GM21381 (cell line): ENCODE measurements at regions not wholly inside any gene's neighbourhood (a gene's known extent, or its start where the extent isn't known, plus 50 kb on each side); places are given as distances from the start of the nearest gene placed in this dataset.

Source experiments
- ATAC-seq: cut with Tn5 transposase; IDR thresholded peaks from one replicate; pipeline ENCODE4 v1.9.1; 2021; ENCODE audit warnings: mild to moderate bottlenecking, moderate library complexity; ENCODE audit not compliant: unreplicated experiment

DNA sequence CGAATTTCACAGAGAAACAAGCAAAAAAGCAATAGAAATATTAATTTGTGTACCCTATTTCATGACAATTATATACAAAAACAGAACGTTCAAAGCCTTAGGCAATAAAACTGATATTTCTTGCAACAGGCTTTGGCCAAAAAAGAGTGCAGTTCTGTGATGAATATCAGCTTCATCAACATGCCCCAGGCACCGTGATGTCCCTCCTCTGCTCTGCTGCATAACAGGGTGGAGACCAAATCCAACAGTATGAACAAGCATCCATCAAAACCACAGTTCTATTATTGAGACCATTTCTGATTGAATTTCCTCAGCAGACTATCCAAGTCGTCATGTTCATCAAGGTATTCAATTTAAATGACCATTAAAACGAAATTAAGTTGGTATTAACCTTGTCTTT, 722.6 kb upstream of the NRSN1 start:
- no peak for ATAC-seq

DNA sequence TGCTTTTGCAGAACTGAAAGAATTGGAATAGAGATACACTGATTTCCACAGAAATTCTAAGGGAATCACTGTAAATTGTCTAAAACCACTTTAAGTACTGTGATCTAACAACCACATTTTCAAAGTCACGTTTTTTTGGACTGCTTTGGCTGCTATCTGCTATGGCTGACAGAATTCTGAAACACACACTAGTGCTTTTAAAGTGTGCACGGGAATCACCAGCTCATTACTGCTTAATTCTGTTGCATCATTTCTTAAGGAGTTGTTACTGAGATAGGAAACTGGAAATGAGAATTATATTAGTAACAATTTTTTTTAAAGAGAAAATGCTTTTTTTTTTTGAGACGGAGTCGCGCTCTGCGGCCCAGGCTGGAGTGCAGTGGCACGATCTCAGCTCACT, 716.5 kb upstream of the NRSN1 start:
- ATAC-seq, result no peak

GRCh38 chr6:23410439-23410838, 715.6 kb upstream of the NRSN1 start:
- no peak for ATAC-seq

DNA sequence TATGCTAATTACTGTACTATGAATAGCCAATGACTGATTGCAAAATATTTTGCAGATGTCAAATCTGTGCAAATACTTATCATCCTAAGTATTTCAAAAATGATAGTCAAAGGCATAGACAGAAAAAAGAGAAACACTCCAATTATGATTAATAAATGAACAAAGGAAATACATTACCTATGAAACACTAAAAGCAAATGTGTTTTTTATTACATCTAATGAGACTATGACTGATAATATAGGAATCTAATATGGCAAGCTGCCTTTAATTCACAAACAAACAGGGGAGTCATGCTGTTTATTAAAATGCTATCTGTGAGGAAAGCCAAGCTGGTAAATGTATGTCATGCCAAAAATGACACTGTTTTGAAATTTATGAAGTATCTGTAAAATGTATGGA, 713.2 kb upstream of the NRSN1 start:
- no peak for ATAC-seq

GRCh38 chr6:23413327-23414050, 712.5 kb upstream of the NRSN1 start:
- ATAC-seq, result no peak

DNA sequence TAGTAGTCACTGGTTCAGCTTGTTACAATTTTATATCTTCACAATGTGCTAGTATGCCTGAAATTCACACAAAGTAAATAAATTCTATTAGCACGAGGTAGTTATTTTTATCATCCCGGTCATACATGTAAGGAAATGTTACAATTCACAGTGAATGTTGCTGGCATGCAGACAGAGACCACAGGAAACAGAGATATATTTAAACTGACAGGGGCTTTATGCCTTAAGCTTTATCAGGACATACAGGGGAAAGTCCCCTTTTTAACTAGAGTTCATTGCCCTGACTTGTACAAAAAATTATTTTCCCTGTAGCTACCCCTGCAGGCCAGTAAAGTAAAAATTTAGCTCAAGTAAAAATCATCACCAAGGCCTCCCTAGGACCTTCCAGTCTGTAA, 712.0 kb upstream of the NRSN1 start:
- ATAC-seq, result no peak

DNA sequence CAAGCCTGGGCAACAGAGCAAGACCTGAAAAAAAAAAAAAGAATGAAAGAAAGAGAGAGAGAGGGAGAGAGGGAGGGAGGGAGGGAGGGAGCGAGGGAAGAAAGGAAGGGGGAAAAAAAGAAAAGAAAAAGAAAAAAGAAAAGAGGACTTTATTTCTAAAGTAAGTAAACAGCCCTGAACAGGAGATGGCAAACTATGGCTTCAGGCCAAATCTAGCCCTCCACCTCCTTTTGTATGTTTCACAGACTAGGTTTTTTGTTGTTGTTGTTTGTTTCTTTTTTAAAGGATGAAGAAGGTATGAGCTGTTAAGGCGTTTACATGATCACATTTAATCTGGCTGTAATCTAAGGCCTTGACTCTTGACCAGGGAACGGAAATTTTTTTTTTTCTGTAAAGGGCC, 711.1 kb upstream of the NRSN1 start:
- no peak for ATAC-seq

DNA sequence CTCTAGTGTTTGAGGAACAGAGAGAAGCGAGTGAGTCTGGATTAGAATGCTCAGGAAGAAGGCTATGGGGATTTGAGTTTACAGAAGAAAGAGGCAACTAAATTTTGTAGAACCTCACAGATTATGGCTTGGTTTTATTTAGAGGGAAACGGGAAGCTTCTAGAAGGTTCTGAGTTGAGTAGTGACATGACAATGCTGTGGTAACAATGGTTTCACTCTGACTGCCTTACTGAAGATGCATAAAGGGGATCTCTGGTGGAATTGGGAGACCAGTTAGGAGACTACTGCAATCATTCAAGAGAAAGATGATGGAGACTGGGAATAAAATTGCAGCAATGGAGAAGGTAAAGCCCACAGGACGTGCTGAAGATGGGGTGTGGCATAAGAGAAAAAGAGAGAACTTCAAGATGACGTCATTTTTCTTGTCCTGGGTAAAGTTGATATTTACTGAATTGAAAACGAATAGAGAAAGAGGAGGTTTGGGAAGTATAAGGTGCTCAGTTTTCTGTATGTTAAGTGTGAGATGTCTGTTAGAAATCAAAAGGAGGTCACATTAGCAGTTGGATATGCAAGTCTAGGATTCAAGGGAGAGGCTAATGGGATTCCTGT, 710.1 kb upstream of the NRSN1 start:
- ATAC-seq, result no peak

DNA sequence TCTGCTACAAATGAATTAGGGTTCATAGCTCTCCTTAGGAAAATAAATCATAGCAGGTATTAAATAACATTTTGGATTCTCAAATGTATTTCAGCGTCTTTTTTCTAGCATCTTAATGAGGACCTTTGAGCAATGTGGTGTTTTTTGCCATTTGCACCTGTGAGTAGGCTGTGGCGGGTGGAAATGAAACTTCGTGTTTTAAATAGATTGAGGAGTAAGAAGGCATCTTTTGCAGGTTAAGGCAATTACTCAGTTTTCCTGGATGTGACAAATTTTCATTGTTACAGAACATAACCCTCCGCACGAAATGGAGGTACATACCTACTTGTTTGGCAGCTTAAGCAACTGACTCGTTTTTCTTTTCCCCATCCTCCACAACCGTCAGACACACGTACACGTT, 708.9 kb upstream of the NRSN1 start:
- no peak for ATAC-seq

- no peak for ATAC-seq
These were observed 707.9 kb upstream of the NRSN1 start for GRCh38 chr6:23418095-23418494.

- ATAC-seq, result no peak
These were observed 707.0 kb upstream of the NRSN1 start for GRCh38 chr6:23419046-23419445.

GRCh38 chr6:23420659-23421350, 705.2 kb upstream of the NRSN1 start:
- no peak for ATAC-seq

- ATAC-seq, result no peak
These were observed 701.4 kb upstream of the NRSN1 start for GRCh38 chr6:23424584-23424983.

DNA sequence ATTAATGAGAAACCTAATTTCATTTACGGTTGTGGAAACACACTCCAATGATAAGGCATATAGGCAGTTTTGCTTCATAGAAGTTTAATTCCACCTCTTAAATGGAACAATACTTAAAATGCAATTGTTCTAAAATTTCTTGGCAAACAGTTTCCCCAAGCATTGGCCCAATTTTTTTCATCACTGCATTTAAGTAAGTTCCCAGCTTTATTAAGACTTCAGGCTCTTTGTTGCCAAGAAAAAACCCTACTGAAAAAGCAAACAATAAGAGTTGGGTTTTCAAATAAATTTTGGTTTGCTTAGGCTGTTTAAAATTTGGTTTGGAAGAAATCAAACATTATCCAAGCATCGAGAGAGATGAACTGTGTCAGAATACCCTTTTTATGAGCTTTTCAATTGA, 690.9 kb upstream of the NRSN1 start:
- no peak for ATAC-seq

GRCh38 chr6:23435798-23436197, 690.2 kb upstream of the NRSN1 start:
- no peak for ATAC-seq

DNA sequence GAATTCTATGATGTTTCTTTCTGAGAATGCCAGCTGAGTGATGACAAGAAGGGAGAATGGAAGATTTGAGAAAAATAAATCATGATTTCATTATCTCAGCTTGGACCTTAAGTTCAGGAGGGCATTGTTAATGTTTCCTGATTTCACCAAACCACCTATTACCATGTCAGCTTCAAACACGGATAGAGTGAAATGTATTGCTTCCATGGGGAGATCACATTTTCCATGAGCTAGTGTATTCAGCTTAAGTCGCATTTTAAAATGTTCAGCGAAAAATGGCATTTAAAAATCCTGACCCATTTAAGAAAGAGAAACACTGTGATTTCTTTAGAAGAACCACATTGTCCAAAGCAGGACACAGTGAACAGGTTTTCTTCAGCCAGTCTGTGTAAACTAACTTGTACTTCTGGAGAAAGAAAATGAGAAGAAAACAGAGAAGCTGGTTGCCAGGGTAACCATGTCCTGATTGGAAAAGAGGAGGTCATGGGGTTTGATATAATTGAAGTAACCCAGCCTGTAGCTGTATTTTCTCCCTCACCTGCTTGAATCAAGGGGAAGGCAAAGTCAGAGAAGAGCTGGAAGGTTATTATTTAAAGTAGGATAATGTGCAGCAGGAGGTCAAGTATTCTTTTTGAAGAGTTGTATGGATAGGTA, 684.1 kb upstream of the NRSN1 start:
- ATAC-seq, result no peak

- no peak for ATAC-seq
These were observed 680.8 kb upstream of the NRSN1 start for GRCh38 chr6:23445157-23445710.

- ATAC-seq, result no peak
These were observed 679.5 kb upstream of the NRSN1 start for GRCh38 chr6:23446469-23446967.

DNA sequence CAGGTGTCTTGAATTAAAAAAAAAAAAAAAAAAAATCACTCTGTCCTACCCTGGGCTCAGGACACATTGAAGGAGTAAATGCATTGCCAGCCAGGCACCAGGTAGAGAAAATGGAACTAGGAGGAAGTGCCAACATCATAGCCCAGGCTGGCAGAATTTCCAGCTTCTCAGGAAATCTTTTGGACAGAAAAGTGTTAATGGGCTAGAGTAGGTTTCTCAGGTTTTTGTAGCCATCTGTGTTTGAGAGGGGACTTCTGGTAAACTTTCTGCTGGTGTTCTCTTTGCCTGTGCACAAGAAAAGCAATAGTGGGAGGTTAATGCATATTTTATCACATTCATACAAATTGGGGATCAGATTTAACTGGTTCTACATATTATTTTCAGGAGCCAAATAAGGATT, 678.3 kb upstream of the NRSN1 start:
- ATAC-seq, result no peak

DNA sequence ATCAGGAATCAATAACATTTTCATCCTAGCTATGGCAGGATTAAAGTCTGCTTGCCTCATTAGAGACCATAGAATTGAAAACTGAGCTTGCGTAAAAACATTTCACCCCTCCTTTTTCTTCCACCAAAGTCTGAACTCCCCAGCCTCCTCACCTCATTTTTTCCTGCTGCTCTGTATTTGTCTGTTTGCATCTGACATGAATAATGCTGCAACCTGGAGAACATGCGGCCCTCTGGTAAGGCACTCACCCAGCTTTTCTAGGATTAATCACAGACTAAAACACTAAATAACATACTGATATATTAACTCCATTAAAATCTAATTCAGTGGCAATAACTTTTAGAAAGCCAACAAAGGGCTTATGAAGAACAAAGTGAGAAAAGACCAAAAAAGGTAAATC, 677.7 kb upstream of the NRSN1 start:
- no peak for ATAC-seq
